ENCODE measurements at regions not wholly inside any gene's neighbourhood (a gene's known extent, or its start where the extent isn't known, plus 50 kb on each side); places are given as distances from the start of the nearest gene placed in this dataset.

DNA sequence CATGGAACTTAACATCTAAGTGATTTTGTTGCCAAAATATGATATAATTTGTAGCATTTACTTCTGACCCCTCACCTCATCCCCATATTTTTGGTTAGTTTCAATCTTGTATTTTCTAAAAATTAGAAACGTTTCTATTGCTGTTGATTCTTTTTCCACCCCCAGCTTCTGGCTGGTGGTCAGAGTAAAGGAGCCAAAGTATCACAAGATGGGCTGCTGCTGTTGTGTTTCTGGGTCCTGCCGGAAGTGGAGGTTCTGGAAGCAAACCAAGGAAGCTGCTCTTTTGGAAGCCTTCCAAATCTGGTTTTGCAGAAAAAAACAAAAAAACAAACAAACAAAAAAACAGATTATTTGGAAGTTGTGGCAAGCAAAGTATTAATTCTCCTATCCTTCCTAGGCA is 221.1 kb upstream of the P2RY1 start:
- no peak overlapping the region for H3K4me3 ChIP-seq
- H3K9me3 ChIP-seq: no peaks in the 10 kb centered on the region
- no peak for TF ChIP-seq TP53 (CRISPR knock-in tag; IDR thresholded peaks at IDR 0.05)
- no peak for TF ChIP-seq JUNB (IDR thresholded peaks at IDR 0.05)
- TF ChIP-seq NR3C1 (IDR thresholded peaks at IDR 0.05): no peak
- no peak for TF ChIP-seq HOXB13 (CRISPR knock-in tag; IDR thresholded peaks at IDR 0.05; ENCODE audit: low read depth)
- TF ChIP-seq GATA3 (IDR thresholded peaks at IDR 0.05; ENCODE audit: borderline replicate concordance): no peak
- TF ChIP-seq PBX3 (IDR thresholded peaks at IDR 0.05): no peak
- TF ChIP-seq JUN (IDR thresholded peaks at IDR 0.05): no peak
- FAIRE-seq (no peak), ATAC-seq (no peak), DNase-seq (ENCODE audit: low read depth in 1 of 2, low spot score in 1 of 2) (no peak)
- ChIA-PET CTCF (interaction anchor here (0.7 to 0.9 kb wide), 2 partner anchors 15 to 40 kb away, joined by 3 read pairs; no protein-coding TSS in a partner anchor), POLR2A (no interaction called here)
- H3K4me1 ChIP-seq: no peaks in the 10 kb centered on the region
- H3K4me2 ChIP-seq: no peak overlapping the region
- H3K27ac ChIP-seq: no peak overlapping the region
- WGBS (ENCODE audit: missing lambda C conversion rate): 48% methylated on average over 2 of the region's 2 CpGs

DNA sequence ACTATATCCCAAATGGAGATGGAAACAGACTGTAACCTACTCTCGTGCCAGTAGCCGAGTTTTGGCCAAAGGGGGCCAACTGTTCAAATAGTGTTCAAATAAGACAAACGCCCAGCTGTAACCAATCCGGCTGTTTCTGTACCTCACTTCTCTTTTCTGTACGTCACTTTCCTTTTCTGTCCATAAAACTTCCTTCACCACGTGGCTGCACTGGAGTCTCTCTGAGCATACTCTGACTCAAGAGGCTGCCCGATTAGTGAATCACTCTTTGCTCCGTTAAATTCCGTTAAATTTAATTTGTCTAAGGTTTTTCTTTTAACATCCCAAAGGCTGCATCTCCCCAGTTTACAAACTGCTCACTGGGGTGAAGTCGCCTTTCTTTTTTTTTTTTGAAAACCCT is 219.2 kb upstream of the P2RY1 start:
- FAIRE-seq (no peak), ATAC-seq (no peak), DNase-seq (ENCODE audit: low read depth in 1 of 2, low spot score in 1 of 2) (no peak)
- ChIA-PET POLR2A (no interaction called here), CTCF (interaction anchor here (0.5 kb wide), 1 partner anchor 20 kb away, joined by 4 read pairs; no protein-coding TSS in a partner anchor)
- H3K4me3 ChIP-seq: no peak overlapping the region
- no peaks in the 10 kb centered on the region for H3K9me3 ChIP-seq
- TF ChIP-seq EHMT2 (IDR thresholded peaks at IDR 0.05; ENCODE audit: low read depth) (no peak), CTCF (IDR thresholded peaks at IDR 0.05) (no peak), SREBF2 (IDR thresholded peaks at IDR 0.05) (no peak), RNF2 (IDR thresholded peaks at IDR 0.05; ENCODE audit: borderline replicate concordance, low read depth) (0 out of 2 replicates have a peak, but pooled peaks have one; percentile 39), ZFP36 (IDR thresholded peaks at IDR 0.05; ENCODE audit: borderline replicate concordance, partially characterized antibody) (no peak), ZC3H11A (IDR thresholded peaks at IDR 0.05) (no peak), ESRRA (IDR thresholded peaks at IDR 0.05; ENCODE audit: borderline replicate concordance, low read length) (no peak)
- no peak overlapping the region for H3K4me2 ChIP-seq
- H3K4me1 ChIP-seq: no peaks in the 10 kb centered on the region
- H3K27ac ChIP-seq: no peak overlapping the region
- WGBS (ENCODE audit: missing lambda C conversion rate): 53% methylated on average over 10 of the region's 10 CpGs

DNA sequence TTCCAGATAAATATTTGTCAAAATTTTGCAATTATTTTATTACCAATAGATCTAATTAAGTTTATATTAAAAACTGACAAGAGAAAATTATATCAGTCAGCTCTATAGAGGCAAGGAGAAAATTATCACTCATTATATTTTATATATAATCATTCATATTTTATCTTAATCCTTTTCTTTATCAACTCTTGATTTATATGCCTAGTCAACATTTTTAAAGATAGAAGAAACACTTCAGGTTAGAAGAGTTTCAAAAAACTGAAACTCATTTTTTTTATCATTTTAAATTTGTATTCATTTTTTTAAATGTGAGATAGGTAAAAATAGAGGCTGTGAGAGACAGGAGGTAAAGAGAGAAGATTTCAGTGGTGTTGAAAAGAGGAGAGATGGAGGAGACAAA is 217.3 kb upstream of the P2RY1 start:
- Histone ChIP-seq H3K4me1 (no peaks in the 10 kb centered on the region), H3K27ac (no peak overlapping the region), H3K4me2 (no peak overlapping the region), H3K9me3 (no peaks in the 10 kb centered on the region), H3K4me3 (no peak overlapping the region)
- no peak for DNase-seq (ENCODE audit: low read depth in 1 of 2, low spot score in 1 of 2)
- POLR2A ChIA-PET: no interaction called here
- ATAC-seq: no peak
- TF ChIP-seq MAFK (IDR thresholded peaks at IDR 0.05; ENCODE audit: partially characterized antibody) (peak; percentile 9), ESRRA (IDR thresholded peaks at IDR 0.05; ENCODE audit: borderline replicate concordance, low read length) (no peak)
- CTCF ChIA-PET: no interaction called here
- no peak for FAIRE-seq

DNA sequence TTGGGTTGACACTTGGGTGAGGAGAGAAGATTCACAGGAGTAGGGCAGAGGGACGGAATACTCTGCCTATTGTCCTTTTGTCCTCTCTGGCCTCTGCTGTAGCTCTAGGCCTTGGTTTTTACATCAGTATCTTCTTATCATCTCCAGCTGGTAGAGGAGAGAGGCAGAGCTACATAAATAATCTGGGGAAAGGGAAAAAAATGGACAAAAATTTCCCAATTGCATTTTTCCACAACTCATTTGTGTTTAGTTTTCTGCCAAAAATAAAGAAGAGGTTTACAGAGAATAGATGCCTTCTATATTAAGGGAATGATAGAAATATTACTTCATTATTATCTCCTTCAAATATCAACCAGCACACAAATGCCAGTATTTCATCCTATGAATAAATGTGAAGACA is 216.4 kb upstream of the P2RY1 start:
- TF ChIP-seq HES2 (IDR thresholded peaks at IDR 0.05) (no peak), BHLHE40 (IDR thresholded peaks at IDR 0.05; ENCODE audit: low read depth, low read length) (no peak), TFCP2L1 (CRISPR knock-in tag; IDR thresholded peaks at IDR 0.05) (no peak), HMGXB4 (CRISPR knock-in tag; IDR thresholded peaks at IDR 0.05; ENCODE audit: borderline replicate concordance) (no peak), POLR2AphosphoS2 (conservative IDR thresholded peaks at IDR 0.05; ENCODE audit: low read length) (no peak), RARB (CRISPR knock-in tag; IDR thresholded peaks at IDR 0.05) (no peak), TP53 (CRISPR knock-in tag; IDR thresholded peaks at IDR 0.05) (no peak), NR3C1 (IDR thresholded peaks at IDR 0.05) (no peak), MYC (IDR thresholded peaks at IDR 0.05; ENCODE audit: borderline replicate concordance, low read length) (no peak), GATA3 (IDR thresholded peaks at IDR 0.05; ENCODE audit: borderline replicate concordance) (no peak), ZC3H11A (IDR thresholded peaks at IDR 0.05) (no peak), HEYL (CRISPR knock-in tag; IDR thresholded peaks at IDR 0.05) (no peak), KDM5A (IDR thresholded peaks at IDR 0.05) (no peak), CBX2 (IDR thresholded peaks at IDR 0.05; ENCODE audit: borderline replicate concordance, low read depth) (no peak), ESRRA (IDR thresholded peaks at IDR 0.05; ENCODE audit: borderline replicate concordance, low read length) (no peak), CEBPB (IDR thresholded peaks at IDR 0.05) (no peak), E2F6 (IDR thresholded peaks at IDR 0.05; ENCODE audit: borderline replicate concordance, low read depth) (no peak), JUNB (IDR thresholded peaks at IDR 0.05) (no peak)
- H3K27ac ChIP-seq: no peak overlapping the region
- ATAC-seq (no peak), FAIRE-seq (no peak), DNase-seq (ENCODE audit: low read depth in 1 of 2, low spot score in 1 of 2) (no peak)
- WGBS (ENCODE audit: missing lambda C conversion rate): 59% methylated on average over 1 of the region's 1 CpG
- ChIA-PET POLR2A (no interaction called here), CTCF (no interaction called here)
- H3K4me1 ChIP-seq: no peaks in the 10 kb centered on the region
- no peak overlapping the region for H3K4me2 ChIP-seq
- H3K9me3 ChIP-seq: no peaks in the 10 kb centered on the region
- H3K4me3 ChIP-seq: no peak overlapping the region

Measured in A549 (cell line).